Frontal cortex (tissue), 3 donors: ENCODE measurements at regions not wholly inside any gene's neighbourhood (a gene's known extent, or its start where the extent isn't known, plus 50 kb on each side); places are given as distances from the start of the nearest gene placed in this dataset.

Source experiments
- DNase-seq, 2 donors: peaks; one replicate each; pipeline ENCODE4 v3.0.0; 2012; ENCODE audit warnings: low spot score in 2 of 2
- FAIRE-seq: peaks from 2 replicates; lab custom pipeline; 2012; peaks lifted over from hg19 to GRCh38; lab: Jason Lieb, UNC
- donor health status: control.
- donor health status: control.
- donor health status: control.

GRCh38 chr2:203789618-203790017, 78.0 kb upstream of the CTLA4 start:
- no peak for FAIRE-seq
- DNase-seq: no peak

DNA sequence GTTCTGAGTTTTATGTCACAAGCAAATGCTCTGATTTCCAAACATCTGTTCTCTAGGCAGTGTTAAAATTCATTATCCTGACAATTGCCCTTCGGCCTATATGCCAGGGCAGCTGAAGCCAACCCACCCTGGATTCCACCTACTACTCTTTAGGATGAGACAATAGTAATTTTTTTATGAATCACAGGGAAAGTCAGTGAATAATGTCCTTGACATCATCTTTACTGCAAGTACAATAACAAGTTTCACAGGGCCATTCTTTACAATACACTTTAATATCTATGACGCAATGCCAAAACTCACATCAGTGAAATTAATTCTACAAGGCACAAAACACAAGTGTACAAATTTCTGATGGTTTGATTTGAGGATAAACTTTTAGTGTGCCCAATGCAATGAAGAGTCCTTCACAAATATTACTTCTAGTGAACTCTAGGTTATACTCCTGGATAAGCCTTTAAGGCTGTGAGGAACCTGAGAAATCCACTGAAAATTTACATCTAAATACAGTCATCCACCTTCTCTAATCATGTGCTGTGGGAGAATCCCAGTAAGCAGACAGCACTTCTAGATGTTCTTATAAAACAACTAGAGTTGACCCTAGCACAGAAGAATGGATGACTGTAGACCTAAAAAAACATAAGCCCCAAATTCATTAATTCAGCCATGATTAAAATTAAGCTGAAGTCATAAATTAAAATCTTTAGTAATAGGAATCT, 77.3 kb upstream of the CTLA4 start:
- no peak for DNase-seq
- FAIRE-seq: no peak

DNA sequence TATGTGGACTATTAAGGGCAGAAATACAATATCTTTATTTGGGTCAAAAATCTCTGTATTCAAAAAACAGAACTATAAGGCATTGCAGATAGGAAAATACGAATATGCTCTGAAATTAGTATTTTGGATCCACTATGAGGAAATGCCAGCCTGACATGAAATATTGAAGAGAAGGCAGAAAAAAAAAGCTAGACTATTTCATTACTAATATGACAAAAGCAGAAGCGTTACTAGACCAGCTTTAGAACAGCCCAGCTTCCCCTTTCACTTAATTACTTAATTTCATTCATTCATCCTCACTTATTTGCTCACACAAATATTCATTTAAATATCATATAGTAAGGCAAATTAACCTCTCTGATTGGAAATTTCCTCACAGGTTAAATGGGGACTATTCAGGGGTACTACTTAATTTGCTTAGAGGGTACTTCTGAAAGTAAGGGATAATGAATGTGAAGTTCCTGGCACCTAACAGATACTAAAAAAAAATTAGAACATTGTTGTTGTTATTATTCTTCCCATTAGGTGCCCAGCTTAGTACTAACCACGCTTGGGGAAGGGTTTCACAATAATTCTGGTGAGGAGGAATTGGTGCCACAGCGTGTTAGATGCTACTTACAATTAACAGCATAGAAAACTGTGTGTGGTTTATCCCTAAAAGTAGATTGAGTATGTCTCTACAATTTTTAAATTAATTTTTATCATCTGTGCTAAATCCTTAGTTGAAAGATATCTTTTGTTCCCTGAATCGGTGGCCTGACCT, 71.1 kb upstream of the CTLA4 start:
- FAIRE-seq (no peak), DNase-seq (no peak)

- no peak for DNase-seq
These were observed 70.3 kb upstream of the CTLA4 start for GRCh38 chr2:203797276-203797675.

GRCh38 chr2:203797712-203798111, 69.9 kb upstream of the CTLA4 start:
- FAIRE-seq (no peak), DNase-seq (no peak)

More at GRCh38 chr2:203797276-203797675, 70.3 kb upstream of the CTLA4 start:
- no peak for FAIRE-seq

DNA sequence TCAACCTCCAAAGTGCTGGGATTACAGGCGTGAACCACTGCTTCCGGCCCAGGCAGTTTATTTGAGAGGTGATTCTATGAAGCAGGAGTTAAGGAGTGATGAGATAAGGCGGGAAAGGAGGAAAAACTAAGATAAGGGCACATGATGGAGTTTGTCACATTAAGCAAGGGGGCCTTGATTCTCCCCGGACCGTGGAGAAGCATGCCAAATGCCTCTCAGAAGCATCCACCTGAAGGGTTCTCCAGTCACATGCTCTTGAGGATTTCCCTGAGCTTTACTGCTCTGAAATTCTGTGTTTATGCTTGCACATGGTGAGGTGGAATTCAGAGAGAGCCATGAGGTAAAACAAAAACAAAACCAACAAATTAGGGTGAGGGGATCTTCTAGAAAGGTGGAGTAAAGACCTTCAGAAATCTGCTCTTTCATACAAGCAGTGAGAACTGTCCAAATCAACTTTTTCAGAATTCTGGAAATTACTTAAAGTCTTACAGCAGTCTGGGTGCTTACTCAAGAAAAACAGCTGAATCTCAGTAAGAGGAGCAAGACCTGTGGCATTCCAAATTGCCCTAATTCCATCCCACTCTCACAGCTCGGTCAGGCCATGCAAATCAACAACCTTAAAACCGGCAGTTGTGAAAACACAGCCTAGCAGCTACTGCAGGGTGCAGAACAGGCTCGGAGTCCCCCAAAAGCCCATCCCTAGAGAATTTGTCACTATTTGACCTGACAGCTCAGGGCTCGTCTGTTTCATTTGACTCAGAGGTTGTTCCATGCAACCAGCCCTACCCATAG, 69.1 kb upstream of the CTLA4 start:
- FAIRE-seq: no peak
- DNase-seq: no peak

DNA sequence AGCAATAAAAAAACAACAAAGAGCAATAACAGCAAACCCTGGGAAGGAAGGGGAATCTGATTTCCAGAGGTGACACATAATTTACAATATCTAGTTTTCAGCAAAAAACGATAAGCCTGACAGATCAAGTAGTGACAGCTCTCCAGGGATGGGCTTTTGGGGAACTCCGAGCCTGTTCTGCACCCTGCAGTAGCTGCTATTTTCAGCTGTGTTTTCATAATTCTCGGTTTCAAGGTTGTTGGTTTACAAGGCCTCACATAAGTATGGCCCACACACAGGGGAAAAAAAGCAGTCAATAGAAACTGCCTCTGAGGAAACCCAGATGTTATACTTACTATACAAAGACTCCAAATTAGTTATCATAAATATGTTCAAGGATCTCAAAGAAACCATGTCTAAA, 67.7 kb upstream of the CTLA4 start:
- no peak for FAIRE-seq
- DNase-seq: no peak

GRCh38 chr2:203800783-203801182, 66.8 kb upstream of the CTLA4 start:
- FAIRE-seq (no peak), DNase-seq (no peak)

GRCh38 chr2:203802342-203803052, 65.1 kb upstream of the CTLA4 start:
- DNase-seq (no peak), FAIRE-seq (no peak)

DNA sequence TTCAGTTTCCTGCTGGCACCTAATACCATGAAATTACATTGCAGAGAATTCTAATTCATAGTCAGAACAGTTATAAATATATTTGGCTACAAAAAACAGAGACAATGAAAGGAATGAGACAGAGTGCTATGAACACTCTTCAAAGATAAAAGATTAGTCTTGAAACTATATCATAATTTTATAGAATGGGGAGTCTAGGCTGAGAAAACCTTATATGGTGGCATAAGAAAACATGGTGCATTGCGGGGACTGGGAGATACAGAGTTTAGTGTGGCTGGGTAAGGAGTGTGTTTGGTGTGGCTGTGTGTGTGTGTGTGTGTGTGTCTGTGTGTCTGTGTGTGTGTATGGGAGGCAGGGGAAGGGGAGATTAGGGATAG, 64.5 kb upstream of the CTLA4 start:
- DNase-seq (no peak), FAIRE-seq (no peak)

- no peak for DNase-seq
- no peak for FAIRE-seq
These were observed 63.5 kb upstream of the CTLA4 start for GRCh38 chr2:203804070-203804469.

GRCh38 chr2:203804764-203805485, 62.6 kb upstream of the CTLA4 start:
- no peak for DNase-seq
- no peak for FAIRE-seq

DNA sequence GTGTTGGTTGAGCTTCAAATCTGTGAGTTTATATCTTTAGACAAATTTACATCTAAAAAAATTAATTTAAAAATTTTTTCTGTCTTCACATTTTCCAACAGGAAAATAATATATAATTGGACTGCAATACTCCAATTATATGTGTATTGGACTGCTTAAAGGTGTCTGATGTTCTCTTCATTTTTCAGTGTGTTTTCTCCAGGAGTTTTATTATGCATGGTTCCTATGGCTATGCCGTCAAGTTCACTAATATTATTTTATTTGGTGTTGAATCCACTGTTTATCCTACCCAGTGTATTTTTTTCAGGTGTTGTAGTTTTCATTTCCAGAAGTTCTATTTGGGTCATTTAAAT, 62.1 kb upstream of the CTLA4 start:
- DNase-seq (no peak), FAIRE-seq (no peak)

DNA sequence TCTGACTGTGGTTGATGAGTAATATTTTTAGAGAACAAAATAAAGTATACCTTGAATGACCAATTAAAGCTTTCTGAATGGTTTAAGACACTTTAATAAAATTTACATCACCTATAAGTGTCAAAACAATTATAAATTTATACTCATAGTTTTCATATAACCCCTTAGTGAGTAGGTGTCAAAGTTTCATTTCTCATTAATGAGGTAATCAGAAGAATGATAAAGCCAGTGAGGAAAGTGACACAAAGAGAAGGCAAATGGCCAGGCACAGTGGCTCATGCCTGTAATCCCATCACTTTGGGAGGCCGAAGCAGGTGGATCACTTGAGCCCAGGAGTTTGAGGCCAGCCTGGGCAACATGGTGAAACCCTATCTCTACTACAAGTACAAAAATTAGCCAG, 60.8 kb upstream of the CTLA4 start:
- DNase-seq (no peak), FAIRE-seq (no peak)

GRCh38 chr2:203808046-203808750, 59.4 kb upstream of the CTLA4 start:
- no peak for FAIRE-seq
- DNase-seq: no peak

DNA sequence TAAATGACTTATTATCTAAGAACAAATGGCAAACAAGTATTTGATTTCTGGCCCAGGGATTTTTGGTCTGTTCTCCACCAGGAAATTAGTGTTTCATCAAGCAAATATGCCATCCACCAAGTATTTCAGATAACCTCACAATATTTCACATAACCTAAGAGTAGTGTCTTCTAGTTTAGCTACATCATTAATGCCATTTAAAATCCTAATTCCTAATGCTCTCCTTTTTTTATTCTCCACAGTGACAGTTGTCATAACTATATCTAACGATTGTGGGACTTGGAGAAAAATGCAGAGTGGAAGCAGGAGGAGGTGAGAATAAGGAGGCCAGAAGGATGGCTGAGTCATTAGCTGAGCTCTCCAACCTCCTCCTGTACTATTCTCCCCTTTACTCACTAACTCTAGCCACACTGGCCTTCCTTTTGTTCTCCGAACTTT, 58.5 kb upstream of the CTLA4 start:
- no peak for DNase-seq

DNA sequence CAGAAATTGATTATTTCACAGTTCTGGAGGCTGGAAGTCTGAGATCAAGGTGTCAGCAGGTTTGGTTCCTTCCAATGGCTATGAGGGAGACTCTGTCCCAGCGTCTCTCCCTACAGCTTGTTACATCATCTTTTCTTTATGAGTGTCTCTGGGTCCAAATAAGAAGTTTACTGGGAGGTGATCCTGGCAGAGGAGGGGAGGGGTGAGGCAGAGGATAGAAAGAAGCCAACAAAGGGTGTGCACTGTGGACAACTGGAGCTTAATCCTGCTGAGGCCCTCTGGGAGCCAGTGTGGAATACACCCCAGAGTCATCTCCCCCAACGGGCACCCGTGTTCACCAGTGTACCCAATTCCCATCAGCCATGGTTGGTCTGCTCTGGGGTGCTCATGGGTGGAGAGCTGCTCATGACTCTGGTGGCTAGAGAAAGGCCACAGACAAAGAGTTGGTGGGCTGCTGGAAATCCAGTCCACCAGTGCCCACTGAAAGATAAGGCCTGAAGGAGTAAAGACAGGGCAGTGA, 57.5 kb upstream of the CTLA4 start:
- no peak for FAIRE-seq
- no peak for DNase-seq

More for the DNA sequence above, 58.5 kb upstream of the CTLA4 start:
- FAIRE-seq: no peak

DNA sequence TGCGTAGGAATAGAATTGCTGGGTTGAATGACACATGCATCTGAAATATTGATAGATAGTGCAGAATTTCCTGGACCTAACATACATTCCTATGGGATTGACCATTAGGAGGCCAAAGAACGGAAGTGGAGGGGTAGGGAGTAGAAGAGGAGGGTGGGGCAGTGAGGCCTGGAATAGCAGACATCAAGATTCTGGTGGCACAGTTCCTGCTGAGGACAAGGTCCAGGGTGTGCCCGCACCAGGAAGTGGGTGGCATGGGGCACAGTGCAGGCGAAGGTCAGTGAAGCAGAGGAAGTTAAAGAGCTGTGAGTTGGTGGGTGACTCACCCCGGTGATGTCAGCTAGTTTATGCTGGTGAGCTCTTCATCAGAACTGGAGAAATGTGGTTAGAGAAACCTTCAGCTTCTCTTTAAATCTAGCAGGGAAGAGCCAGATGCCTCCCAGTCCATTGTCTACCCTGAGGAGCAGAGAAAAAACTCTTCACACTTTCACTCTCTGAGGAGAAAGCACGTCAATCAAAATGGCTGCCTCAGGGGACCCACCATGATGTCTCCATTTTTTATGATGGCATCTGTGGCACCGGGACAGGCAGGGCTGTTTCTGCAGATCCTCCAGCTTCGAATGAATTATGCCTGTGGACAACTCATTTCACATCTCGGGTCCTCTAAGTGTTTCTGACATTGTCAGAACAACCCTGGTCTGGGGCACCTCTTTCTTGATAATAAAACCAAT, 55.9 kb upstream of the CTLA4 start:
- DNase-seq: no peak
- FAIRE-seq: no peak
